Breast epithelium (tissue), 3 donors: ENCODE measurements at regions not wholly inside any gene's neighbourhood (a gene's known extent, or its start where the extent isn't known, plus 50 kb on each side); places are given as distances from the start of the nearest gene placed in this dataset.

ENCODE experiments used
- CTCF ChIP-seq, 3 donors: fragments of 450-650 bp; IDR thresholded peaks; one replicate each; pipeline ENCODE4 v1.5.1; 2016 to 2017; ENCODE audit warnings: antibody characterized with exemption in 3 of 3, mild to moderate bottlenecking in 3 of 3, moderate library complexity in 3 of 3
- POLR2A ChIP-seq: fragments of 450-650 bp; IDR thresholded peaks from one replicate; pipeline ENCODE4 v1.6.1; 2016; ENCODE audit warnings: antibody characterized with exemption, mild to moderate bottlenecking, moderate library complexity

- no peak for TF ChIP-seq CTCF (IDR thresholded peaks at IDR 0.05)
- no peak for TF ChIP-seq POLR2A
Measured at GRCh38 chrX:16518131-16518530, 131.8 kb upstream of the S100G start.
